ENCODE measurements at regions not wholly inside any gene's neighbourhood (a gene's known extent, or its start where the extent isn't known, plus 50 kb on each side); places are given as distances from the start of the nearest gene placed in this dataset.
"Not testable (repeated sequence)": the region's sequence is repeated elsewhere in the genome, so short reads cannot be mapped to it uniquely, and the experiment has no call there.

- no peak for DNase-seq (ENCODE audit: low read depth in 2 of 2)
These were observed 383.0 kb upstream of the INTU start for GRCh38 chr4:127249767-127250108.

- no peak for DNase-seq (ENCODE audit: low read depth in 2 of 2)
These were observed 382.2 kb upstream of the INTU start for GRCh38 chr4:127250577-127250976.

- no peak for DNase-seq (ENCODE audit: low read depth in 2 of 2)
These were observed 381.3 kb upstream of the INTU start for GRCh38 chr4:127251423-127251822.

GRCh38 chr4:127256500-127256899 is 376.3 kb upstream of the INTU start:
- DNase-seq (ENCODE audit: low read depth in 2 of 2) = no peak

DNA sequence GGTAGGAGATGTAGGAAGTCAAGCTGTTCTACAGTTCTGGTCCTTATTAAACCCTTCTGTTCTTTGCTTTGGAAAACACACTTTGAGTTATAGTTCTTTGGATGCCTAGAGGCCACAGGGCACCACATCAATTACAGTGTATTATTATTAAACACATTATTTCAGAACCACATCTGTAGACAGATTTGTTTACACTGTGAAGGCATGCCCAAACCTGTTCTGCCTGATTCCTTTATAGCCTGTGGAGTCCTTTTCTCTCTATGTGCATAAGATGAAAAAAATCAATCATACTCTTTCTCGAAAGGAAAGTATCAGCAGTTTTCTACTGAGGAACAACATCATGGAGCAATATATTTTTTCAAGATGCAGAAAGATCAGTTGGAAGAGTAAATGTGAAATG is 371.3 kb upstream of the INTU start:
- DNase-seq (ENCODE audit: low read depth in 2 of 2) = no peak

DNA sequence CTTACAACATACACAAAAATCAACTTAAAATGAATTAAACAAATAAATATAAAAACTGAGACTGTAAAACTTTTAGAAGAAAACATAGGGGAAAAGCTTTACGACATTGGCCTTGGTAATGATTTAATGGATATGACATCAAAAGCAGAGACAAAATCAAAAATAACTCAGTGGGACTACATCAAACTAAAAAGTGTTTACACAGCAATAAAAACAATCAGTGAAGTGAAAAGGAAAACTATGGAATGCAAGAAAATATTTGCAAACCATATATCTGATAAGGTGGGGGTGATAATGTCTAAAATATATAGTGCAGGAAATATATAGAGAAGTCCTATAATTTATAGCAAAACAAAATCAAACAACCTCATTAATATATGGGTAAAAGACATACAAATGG is 364.4 kb upstream of the INTU start:
- DNase-seq (ENCODE audit: low read depth in 2 of 2) = no peak

- not testable (repeated sequence) for DNase-seq (ENCODE audit: low read depth in 2 of 2)
These were observed 355.7 kb upstream of the INTU start for GRCh38 chr4:127277023-127277422.

DNA sequence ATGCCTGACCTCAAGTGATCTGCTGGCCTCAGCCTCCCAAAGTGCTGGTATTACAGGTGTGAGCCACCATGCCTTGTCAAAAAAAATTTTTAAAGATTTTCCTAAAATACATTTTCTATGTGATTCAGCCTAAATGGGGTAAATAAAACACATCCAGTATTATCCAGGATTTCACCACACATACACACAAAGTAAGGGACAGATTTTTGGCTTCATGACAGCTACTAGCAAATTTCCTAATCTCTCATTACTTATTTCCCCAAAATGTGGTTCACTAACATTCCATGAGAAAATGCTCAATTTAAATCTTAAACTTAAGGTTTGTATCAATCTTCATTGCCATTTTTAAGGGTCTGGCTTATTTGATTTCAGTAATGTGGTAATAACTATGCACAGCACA is 348.5 kb upstream of the INTU start:
- DNase-seq (ENCODE audit: low read depth in 2 of 2) = no peak

DNA sequence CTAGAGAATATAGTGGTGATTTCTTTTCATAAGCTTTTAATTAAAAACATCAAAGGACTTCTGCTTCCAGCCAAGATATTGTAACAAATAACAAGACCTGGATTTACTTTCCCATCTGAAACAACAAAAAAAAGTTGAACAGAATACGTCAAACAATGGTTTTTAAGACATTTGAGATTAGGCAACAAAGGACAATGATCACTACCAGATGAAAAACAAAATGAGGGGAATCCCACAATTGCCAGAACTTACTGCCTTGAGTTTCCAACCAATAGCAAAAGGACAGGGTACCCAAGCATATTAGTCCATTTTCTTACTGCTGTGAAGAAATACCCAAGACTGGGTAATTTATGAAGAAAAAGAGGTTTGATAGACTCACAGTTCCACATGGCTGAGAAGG is 341.4 kb upstream of the INTU start:
- DNase-seq (ENCODE audit: low read depth in 2 of 2) = no peak

GRCh38 chr4:127293496-127293895 is 339.3 kb upstream of the INTU start:
- DNase-seq (ENCODE audit: low read depth in 2 of 2) = no peak

- no peak for DNase-seq (ENCODE audit: low read depth in 2 of 2)
These were observed 328.4 kb upstream of the INTU start for GRCh38 chr4:127304356-127304755.

GRCh38 chr4:127307996-127308395 is 324.8 kb upstream of the INTU start:
- DNase-seq (ENCODE audit: low read depth in 2 of 2) = no peak

- no peak for DNase-seq (ENCODE audit: low read depth in 2 of 2)
These were observed 323.2 kb upstream of the INTU start for GRCh38 chr4:127309369-127310102.

DNA sequence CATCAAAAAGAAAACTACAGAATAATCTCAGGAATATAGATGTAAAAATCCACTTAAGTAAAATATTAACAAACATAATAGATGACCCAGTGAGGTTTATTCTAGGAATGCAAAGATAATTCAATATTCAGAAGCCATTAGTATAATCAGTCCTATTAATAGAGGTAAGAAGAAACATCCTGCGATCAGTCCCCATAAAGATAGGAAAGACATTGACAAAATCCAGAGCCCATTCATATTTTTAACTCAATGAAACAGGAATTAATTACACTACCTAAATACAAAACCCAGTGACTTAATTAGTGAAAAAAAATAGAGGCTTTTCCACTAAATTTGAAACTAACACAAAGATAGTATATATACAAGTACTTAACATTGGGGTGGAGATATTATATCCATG is 321.4 kb upstream of the INTU start:
- no peak for DNase-seq (ENCODE audit: low read depth in 2 of 2)

GRCh38 chr4:127311924-127312323 is 320.8 kb upstream of the INTU start:
- DNase-seq (ENCODE audit: low read depth in 2 of 2) = no peak

DNA sequence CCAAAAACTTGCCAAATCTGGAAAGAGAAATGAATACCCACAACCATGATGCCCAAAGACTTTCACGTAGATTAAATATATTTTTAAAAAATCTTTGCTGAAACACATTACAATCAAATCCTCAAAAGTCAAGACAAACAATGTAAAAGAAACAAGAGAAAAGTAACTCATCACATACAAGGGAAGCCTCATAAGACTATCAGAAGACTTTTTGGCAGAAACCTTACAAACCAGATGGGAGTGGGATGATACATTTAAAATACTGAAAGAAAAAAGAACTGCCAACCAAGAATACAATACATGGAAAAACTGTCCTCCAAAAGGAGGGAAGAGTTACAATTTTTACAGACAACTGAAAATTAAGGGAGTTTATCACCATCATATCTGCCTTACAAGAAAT is 319.0 kb upstream of the INTU start:
- no peak for DNase-seq (ENCODE audit: low read depth in 2 of 2)

DNA sequence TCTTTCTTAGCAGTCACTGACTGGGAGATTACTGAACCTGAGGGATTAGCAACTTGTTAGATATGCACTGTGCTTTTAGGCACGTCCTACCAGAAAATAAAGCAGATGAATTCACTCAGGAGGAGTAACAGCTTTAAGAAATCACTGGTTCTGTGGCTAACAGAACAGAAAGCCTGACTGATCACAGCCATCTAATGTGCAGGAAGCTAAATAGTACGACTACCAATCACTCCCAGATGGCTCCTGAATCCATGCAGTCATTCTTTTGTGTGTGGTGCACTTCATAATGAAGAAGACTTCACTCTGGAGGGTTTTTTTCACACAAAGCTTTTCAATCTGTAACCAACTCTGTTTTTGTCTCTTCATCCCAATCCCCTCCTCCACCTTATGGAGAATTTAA is 305.3 kb upstream of the INTU start:
- DNase-seq (ENCODE audit: low read depth in 2 of 2) = no peak

DNA sequence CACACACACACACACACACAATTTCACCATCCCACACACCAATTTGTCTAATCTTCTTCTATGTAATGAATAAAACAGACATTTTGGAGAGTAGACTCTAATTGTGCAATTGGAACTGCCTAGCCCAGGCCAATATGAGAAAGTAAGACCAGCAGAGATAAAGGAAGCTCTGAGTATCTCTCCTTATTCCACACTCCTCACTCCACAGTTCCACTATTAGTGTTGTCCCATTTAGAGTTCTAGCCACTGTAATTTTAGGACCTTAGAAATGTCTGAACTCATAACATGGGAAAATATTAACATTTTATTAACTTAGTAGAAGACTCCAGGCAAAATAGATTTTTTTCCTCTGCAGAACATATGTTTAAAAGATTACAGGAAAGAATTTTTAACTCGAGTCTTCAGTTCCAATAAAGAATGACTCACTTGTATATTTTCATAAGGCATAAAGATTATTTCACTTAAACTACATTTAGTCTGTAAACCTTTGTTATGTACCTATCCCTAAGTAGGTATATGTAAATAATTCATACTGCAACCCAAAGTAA is 297.6 kb upstream of the INTU start:
- DNase-seq (ENCODE audit: low read depth in 2 of 2) = no peak

DNA sequence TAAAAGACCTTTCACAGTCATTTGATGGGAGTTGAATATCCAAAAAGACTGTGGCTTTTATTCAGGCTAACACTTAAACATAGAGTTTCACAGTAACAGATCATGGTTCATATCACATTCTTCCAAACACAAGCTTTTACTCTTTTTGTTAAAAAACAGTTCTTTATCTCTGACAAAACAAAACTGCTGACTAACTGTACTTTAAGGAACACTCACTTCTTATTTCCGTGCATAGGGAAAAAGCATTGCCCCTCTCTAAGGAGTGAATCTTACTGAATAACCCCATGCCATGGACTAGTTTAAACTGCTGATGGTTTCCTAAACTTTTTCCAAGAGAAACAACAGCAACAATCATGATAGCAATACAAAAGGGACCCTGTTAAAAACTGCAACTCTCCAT is 297.0 kb upstream of the INTU start:
- no peak for DNase-seq (ENCODE audit: low read depth in 2 of 2)

GRCh38 chr4:127343123-127343522 is 289.6 kb upstream of the INTU start:
- not testable (repeated sequence) for DNase-seq (ENCODE audit: low read depth in 2 of 2)

GRCh38 chr4:127344071-127344470 is 288.7 kb upstream of the INTU start:
- DNase-seq (ENCODE audit: low read depth in 2 of 2) = no peak

DNA sequence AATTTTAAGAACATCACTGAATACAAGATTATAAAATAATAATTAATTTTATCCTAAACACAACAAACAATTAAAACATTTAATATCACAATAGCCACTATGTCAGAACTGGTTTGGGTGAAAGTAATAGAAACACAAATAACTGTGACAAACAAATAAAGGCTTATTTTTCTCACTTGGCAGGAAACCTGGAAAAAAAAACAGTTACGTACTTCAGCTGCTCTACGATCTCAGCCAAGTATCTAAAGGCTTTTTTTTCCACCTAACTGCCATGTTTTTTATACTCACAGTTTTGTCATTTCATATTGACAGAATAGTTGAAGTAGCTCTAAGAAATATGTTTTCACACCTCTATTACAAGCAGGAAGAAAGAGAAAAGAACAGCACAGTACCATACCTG is 284.8 kb upstream of the INTU start:
- no peak for DNase-seq (ENCODE audit: low read depth in 2 of 2)

GRCh38 chr4:127352220-127353113 is 280.3 kb upstream of the INTU start:
- no peak for DNase-seq (ENCODE audit: low read depth in 2 of 2)

Measured in lung microvascular endothelial cell (primary cell).